Right cardiac atrium (tissue), 5 donors: ENCODE measurements at regions not wholly inside any gene's neighbourhood (a gene's known extent, or its start where the extent isn't known, plus 50 kb on each side); places are given as distances from the start of the nearest gene placed in this dataset.

Source experiments
- ATAC-seq, 2 donors: fragments of 200-7000 bp; cut with Tn5 transposase; one replicate each; pipeline versions ENCODE4 v1.8.0 to v1.9.1; 2020; ENCODE audit warnings: moderate library complexity in 2 of 2, mild to moderate bottlenecking in 1 of 2
- DNase-seq, 3 donors: peaks; one replicate each; pipeline ENCODE4 v3.0.0-alpha.2; 2020
- H3K27ac ChIP-seq: one replicate; pipeline ENCODE4 v1.5.1; 2013; ENCODE audit warnings: mild to moderate bottlenecking, low read length, control low read depth, moderate library complexity
- H3K27me3 ChIP-seq: one replicate; pipeline ENCODE4 v1.6.1; 2013; ENCODE audit not compliant: control insufficient read depth, insufficient read depth
- H3K4me1 ChIP-seq: one replicate; pipeline ENCODE4 v1.6.1; 2013; ENCODE audit warnings: low read length; ENCODE audit not compliant: control insufficient read depth, insufficient read depth
- H3K4me3 ChIP-seq: one replicate; pipeline ENCODE4 v1.5.1; 2013; ENCODE audit warnings: low read length, control low read depth
- H3K9me3 ChIP-seq: one replicate; pipeline ENCODE4 v1.6.1; 2013; ENCODE audit warnings: low read length; ENCODE audit not compliant: control insufficient read depth
- WGBS: extraction: QIAGEN DNeasy Blood & Tissue Kit; methylation state at CpG from one replicate; pipeline ENCODE4 v1.1.7; 2013; 5-methylcytosine and 5-hydroxymethylcytosine counted together
- intact Hi-C, 4 donors: fragments of 100-400 bp; cut with DNase I; formaldehyde crosslinking; loops; one replicate each; pipeline versions ENCODE4 v1.11.0 to v1.14.0; 2022 to 2023
- donor health status: healthy with polysubstance abuse.
- donor health status: DM: no; HTN: yes; CAD: no.
- donor health status: DM: no; HTN: no; CAD: no.
- donor health status: DM: no; HTN: yes; CAD: no; lungs with severe emphysema.
- donor health status: DM: yes; HTN: yes; CAD: no.

GRCh38 chr11:90895850-90896249 lies 673.0 kb upstream of the CHORDC1 start:
- Histone ChIP-seq H3K27me3 (no peaks in the 10 kb centered on the region), H3K4me3 (no peak overlapping the region), H3K27ac (no peak overlapping the region), H3K4me1 (no peaks in the 10 kb centered on the region), H3K9me3 (no peaks in the 10 kb centered on the region)
- intact Hi-C loops: no loop called here
- no peak for ATAC-seq
- DNase-seq: no peak

DNA sequence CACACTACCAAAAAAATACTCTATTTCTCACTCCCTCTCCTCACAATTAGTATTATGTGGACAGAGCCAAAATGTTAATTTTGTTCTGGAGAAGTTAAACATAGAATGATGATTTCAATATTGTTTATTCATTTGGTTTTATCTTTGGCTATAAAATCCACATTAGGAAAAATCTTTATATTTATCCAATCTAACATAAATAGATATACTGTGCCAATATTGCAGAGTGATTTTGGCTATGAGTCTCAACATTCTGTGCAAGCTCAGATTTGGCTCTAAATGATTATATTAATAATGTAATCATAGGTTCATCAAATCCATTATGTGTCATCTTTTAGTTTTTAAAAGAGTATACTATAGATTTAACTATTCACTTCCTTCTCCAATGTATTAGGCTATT lies 667.5 kb upstream of the CHORDC1 start:
- no peak for ATAC-seq
- H3K9me3 ChIP-seq: no peaks in the 10 kb centered on the region
- H3K27ac ChIP-seq: no peak overlapping the region
- H3K27me3 ChIP-seq: no peaks in the 10 kb centered on the region
- H3K4me3 ChIP-seq: no peak overlapping the region
- H3K4me1 ChIP-seq: no peaks in the 10 kb centered on the region
- no peak for DNase-seq
- intact Hi-C loops: no loop called here

DNA sequence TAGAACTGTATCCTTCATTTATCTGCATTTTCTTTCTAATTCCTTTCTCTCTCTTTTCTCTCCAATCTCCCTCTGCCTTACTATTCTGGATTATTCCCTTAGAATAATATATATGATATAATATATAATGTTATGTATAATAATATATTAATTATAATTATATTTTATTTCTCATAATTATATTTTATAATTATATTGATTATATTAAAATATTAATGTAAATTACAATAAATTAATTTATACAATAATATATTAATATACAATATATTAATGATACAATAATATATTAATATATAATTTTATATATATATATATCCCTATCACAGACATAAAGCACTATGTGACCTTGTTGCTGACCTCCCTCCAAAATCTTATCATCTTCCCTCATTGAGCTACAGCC lies 661.3 kb upstream of the CHORDC1 start:
- H3K9me3 ChIP-seq: no peaks in the 10 kb centered on the region
- ATAC-seq (no peak), DNase-seq (no peak)
- no peak overlapping the region for H3K27ac ChIP-seq
- H3K4me3 ChIP-seq: no peak overlapping the region
- H3K27me3 ChIP-seq: no peaks in the 10 kb centered on the region
- intact Hi-C loops: no loop called here
- no peaks in the 10 kb centered on the region for H3K4me1 ChIP-seq

GRCh38 chr11:90874986-90875385 lies 652.1 kb upstream of the CHORDC1 start:
- DNase-seq (no peak), ATAC-seq (no peak)
- Histone ChIP-seq H3K4me1 (no peaks in the 10 kb centered on the region), H3K27ac (no peak overlapping the region), H3K9me3 (no peaks in the 10 kb centered on the region), H3K4me3 (no peak overlapping the region), H3K27me3 (no peaks in the 10 kb centered on the region)
- WGBS: 70% methylated on average over 1 of the region's 1 CpG
- intact Hi-C loops: no loop called here

- no peak for DNase-seq
- H3K27ac ChIP-seq: no peak overlapping the region
Measured at GRCh38 chr11:90874281-90874680, 651.4 kb upstream of the CHORDC1 start.

GRCh38 chr11:90867416-90867815 lies 644.6 kb upstream of the CHORDC1 start:
- Histone ChIP-seq H3K4me3 (no peak overlapping the region), H3K27me3 (no peaks in the 10 kb centered on the region), H3K9me3 (no peaks in the 10 kb centered on the region), H3K4me1 (no peaks in the 10 kb centered on the region), H3K27ac (no peak overlapping the region)
- no peak for DNase-seq
- no peak for ATAC-seq
- intact Hi-C loops: no loop called here

More at GRCh38 chr11:90874281-90874680, 651.4 kb upstream of the CHORDC1 start:
- no peaks in the 10 kb centered on the region for H3K27me3 ChIP-seq
- intact Hi-C loops: no loop called here
- no peaks in the 10 kb centered on the region for H3K4me1 ChIP-seq
- H3K9me3 ChIP-seq: no peaks in the 10 kb centered on the region
- H3K4me3 ChIP-seq: no peak overlapping the region
- no peak for ATAC-seq

- DNase-seq (no peak), ATAC-seq (no peak)
- WGBS: 79% methylated on average over 1 of the region's 1 CpG
- no peak overlapping the region for H3K27ac ChIP-seq
- no peaks in the 10 kb centered on the region for H3K27me3 ChIP-seq
- no peaks in the 10 kb centered on the region for H3K9me3 ChIP-seq
- H3K4me1 ChIP-seq: no peaks in the 10 kb centered on the region
- intact Hi-C loops: no loop called here
- H3K4me3 ChIP-seq: no peak overlapping the region
Measured at GRCh38 chr11:90856790-90857189, 633.9 kb upstream of the CHORDC1 start.

- ATAC-seq: no peak
- Histone ChIP-seq H3K9me3 (no peaks in the 10 kb centered on the region), H3K27me3 (no peaks in the 10 kb centered on the region), H3K4me1 (no peaks in the 10 kb centered on the region), H3K4me3 (no peak overlapping the region), H3K27ac (no peak overlapping the region)
- DNase-seq: no peak
- intact Hi-C loops: no loop called here
- 82% methylated on average over 4 of the region's 4 CpGs for WGBS
Measured at GRCh38 chr11:90855531-90855930, 632.7 kb upstream of the CHORDC1 start.

GRCh38 chr11:90851196-90851595 lies 628.3 kb upstream of the CHORDC1 start:
- intact Hi-C loops: no loop called here
- H3K4me3 ChIP-seq: no peak overlapping the region
- no peaks in the 10 kb centered on the region for H3K9me3 ChIP-seq
- no peaks in the 10 kb centered on the region for H3K27me3 ChIP-seq
- H3K4me1 ChIP-seq: no peaks in the 10 kb centered on the region
- DNase-seq: no peak
- no peak overlapping the region for H3K27ac ChIP-seq
- ATAC-seq: no peak

DNA sequence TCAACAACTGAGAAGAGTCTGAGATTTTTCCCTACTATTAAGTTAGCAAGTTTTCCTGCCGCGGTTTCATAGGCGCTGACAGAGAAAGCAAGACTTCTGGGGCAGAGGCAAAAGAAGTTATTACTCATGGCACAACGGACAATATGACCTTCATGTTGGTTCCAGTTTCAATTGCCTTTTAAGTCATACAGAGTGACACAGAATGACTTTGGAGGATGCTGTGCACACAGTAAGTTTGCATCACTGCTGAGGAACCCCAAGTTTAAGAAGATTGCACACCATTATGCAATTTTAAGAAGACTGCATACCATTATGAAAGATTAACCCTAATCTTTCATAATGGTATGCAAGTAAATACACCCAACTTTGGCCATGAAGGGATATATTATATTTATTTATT lies 626.5 kb upstream of the CHORDC1 start:
- Histone ChIP-seq H3K9me3 (no peaks in the 10 kb centered on the region), H3K27me3 (no peaks in the 10 kb centered on the region), H3K27ac (no peak overlapping the region), H3K4me1 (no peaks in the 10 kb centered on the region), H3K4me3 (no peak overlapping the region)
- ATAC-seq (no peak), DNase-seq (no peak)
- intact Hi-C loops: no loop called here
- 92% methylated on average over 4 of the region's 4 CpGs for WGBS

DNA sequence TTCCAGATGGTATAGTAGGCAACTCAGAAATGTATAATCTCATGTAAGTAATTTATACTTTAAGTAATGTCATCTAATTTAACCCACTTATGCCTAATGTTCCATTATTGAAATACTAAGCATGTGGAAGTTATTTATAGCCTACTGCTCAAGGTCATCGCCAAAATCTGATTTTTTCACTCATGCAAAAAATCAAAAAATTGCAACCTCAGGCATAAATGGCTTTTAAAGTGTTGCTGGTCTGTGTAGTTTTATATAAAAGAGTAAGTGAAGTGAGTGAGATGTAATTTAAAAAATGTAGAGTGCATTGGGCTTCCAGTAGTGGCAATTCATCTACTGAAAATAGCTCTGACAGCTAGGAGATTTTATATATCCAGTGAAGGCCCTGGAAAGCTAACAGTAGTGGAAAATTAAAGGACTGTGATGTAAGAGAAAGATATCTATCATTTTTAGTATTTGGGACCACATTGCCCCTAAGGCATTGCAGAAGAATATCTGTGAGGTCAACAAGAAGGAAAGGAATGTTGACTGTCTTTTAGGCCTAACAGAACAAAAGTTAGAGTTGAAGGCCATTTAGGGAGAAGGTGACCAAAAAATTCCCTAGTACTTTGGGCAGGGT lies 624.5 kb upstream of the CHORDC1 start:
- no peak for ATAC-seq
- Histone ChIP-seq H3K27me3 (no peaks in the 10 kb centered on the region), H3K4me3 (no peak overlapping the region), H3K4me1 (no peaks in the 10 kb centered on the region), H3K9me3 (no peaks in the 10 kb centered on the region), H3K27ac (no peak overlapping the region)
- intact Hi-C loops: no loop called here
- WGBS: 85% methylated on average over 1 of the region's 1 CpG
- DNase-seq: no peak

DNA sequence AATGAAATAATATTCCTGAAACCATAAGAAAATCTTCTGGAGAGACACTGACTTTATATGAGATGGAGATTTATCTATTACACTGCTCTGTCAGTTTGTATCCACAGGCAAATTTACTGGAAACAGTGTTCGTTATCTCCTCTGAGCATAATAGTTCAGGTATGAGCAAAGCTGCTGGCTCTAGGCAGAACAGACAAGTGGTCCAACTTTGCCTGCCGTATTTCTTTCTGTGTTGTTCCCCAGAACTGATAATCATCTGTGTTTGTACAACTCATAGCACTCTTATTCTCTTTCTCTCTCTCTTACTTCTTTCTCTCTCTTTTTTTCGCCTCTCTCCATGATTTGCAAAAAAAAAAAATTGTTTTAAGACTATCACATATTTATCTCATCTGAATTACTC lies 623.8 kb upstream of the CHORDC1 start:
- DNase-seq (no peak), ATAC-seq (no peak)
- intact Hi-C loops: no loop called here
- Histone ChIP-seq H3K27ac (no peak overlapping the region), H3K27me3 (no peaks in the 10 kb centered on the region), H3K9me3 (no peaks in the 10 kb centered on the region), H3K4me1 (no peaks in the 10 kb centered on the region), H3K4me3 (no peak overlapping the region)
- 57% methylated on average over 3 of the region's 3 CpGs for whole genome bisulfite sequencing
